ENCODE measurements at regions not wholly inside any gene's neighbourhood (a gene's known extent, or its start where the extent isn't known, plus 50 kb on each side); places are given as distances from the start of the nearest gene placed in this dataset.
"Not testable (repeated sequence)": the region's sequence is repeated elsewhere in the genome, so short reads cannot be mapped to it uniquely, and the experiment has no call there.

DNA sequence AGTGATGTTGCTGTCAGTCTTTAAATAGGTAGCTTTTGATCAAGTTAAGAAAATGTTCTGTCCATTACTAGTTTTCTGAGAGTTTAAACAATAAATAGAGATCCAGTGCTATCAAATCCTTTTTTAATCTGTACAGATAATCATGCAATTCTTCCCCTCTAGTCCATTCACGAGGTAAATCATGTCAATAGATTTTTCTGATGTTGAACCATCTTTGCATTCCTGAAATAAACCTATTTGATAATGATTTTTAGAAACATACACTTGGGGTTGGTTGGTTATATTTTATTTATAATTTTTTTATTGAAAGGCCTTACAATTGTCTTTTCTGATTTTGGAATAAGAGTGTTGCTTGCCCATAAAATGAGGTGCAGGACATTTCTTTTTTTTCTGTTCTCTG is 95.0 kb downstream of the FAM53A start:
- no peak for DNase-seq

DNA sequence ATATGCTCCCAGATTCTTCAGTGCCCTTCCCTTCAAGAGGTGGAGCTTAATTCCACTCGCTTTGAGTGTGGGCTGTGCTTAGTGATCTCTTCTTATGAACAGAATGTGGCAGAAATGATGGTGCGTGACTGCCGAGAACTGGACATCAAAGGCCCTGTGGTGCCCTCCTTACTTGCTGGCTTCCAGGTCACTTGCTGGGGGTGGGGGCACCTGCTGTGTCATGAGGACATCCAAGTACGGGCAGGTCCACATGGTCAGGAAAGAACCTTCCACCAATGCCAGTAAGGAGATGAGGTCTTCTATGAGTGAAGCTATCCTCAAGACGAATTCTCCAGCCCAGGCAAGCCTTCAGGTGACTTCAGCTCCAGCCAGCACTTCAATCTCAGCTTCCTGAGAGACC is 95.8 kb downstream of the FAM53A start:
- no peak for DNase-seq

DNA sequence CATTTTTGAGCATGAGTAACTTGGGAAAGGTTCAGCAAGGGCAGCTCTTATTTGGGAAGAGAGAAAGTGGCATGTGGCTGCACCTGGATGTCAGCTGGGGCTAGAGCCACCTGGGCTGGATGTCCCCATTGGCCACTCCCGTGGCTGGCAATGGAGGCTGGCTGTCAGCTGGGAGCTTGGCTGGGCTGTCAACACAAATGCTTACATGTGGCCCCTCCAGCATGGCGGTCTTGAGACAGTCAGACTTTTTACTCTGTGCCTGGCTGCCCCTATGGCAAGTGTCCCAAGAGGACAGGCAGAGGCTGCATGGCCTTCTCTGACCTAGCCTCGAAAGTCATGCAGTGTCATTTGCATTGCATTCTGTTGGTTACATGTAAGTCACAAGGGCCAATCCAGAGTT is 99.6 kb downstream of the FAM53A start:
- DNase-seq: no peak

DNA sequence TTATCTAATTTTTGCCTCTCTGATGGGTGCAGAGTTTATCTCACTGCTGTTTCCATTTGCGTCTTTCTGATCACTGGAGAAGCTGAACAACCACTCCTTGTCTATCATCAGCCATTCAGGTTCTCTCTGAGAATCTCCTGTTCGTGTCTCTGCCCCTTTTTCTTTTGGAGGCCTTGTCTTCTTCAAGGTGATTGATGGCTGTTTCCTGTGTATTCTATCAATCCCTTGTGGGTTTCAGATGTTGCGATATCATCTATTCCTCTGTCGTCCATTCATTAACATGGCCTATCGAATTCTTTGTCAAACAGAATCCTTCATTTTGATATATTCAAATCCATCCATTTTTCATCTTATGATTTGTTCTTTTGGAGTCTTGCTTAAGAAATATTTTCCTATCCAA is 100.3 kb downstream of the FAM53A start:
- no peak for DNase-seq

DNA sequence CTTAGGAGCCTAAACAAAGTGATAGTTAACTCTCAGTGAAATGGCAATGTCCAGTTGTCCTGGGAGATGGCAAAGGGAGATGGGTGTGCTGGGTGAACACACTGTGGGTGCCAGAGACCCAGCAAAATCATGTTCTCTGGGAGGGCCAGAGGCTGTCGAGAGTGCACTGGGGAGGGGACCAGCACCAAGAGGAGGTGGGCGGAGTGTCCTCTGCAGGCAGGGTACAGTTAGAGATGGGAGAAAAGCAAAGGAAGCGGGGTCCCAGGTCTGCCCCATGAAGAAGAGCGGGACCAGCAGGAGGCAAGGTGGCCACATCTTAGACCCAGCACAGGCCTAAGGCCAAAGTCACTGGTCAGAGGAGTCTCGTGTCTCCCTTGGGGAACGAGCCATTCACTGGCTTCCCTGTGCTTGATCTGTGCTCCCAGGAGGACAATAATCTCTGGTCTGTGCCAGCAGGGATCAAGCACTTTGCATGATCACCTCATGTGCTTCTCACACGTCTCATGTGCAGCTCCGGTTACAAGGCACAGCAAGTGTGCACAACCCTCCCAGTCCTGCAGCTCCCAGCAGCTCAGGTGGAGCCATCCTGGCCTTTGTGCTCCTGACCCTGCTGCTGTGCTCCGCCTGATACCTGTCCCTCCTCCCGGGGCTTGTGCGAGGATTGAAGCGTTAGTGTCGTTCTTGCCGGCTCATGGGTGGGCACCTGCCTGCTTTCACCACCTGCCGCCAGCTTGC is 100.9 kb downstream of the FAM53A start:
- DNase-seq: no peak

DNA sequence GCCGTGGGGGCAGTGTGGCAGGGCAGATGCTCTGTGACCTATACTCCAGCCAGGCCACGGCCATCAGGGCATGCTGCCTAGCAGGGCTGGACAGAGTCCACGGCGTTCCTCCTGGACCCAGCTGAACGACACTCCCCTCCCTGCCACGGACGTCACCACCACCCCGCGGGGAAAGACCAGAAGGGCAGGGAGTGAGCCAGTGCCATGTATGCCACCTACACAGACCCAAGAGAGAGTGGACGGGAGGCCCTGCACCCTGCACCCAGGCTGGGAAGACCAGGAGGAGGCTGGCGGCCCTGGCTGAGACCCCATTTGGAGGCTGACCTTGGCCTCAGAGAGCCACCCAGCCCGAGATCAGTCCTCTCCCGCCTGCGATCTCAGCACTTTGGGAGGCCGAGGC is 101.9 kb downstream of the FAM53A start:
- no peak for DNase-seq

DNA sequence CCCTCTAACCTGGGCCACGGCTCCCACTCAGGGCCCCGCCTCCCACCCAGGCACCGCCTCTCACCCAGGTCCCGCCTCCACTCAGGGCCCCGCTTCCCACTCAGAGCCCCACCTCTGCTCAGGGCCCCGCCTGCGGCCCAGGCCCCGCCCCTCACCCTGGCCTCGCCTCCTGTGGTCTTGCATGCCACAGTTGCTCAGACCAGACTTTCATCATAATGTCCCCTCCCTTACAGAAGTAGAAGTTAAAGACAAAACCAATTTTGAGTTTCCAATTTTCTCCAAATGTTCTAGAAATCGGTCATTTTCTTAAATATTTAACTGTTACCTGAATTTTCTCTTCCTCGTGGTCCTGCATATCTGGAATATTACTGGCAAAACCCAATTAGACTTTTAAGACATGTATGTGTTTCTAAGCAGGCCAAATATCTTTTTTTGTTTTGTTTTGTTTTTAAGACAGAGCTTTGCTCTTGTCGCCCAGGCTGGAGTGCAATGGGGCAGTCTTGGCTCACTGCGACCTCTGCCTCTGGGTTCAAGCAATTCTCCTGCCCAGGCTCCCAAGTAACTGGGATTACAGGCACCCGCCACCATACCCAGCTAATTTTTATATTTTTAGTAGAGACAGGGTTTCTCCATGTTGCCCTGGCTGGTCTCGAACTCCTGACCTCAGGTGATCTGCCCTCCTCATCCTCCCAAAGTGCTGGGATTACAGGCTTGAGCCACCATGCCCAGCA is 102.8 kb downstream of the FAM53A start:
- peak; percentile 11 for DNase-seq

DNA sequence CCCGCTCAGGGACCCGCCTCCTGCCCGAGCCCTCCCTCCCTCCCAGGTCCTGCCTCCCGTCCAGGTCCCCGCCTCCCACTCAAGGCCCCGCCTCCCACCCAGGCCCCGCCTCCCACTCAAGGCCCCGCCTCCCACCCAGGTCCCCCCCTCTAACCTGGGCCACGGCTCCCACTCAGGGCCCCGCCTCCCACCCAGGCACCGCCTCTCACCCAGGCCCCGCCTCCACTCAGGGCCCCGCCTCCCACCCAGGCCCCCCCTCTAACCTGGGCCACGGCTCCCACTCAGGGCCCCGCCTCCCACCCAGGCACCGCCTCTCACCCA is 103.5 kb downstream of the FAM53A start:
- DNase-seq: not testable (repeated sequence)

DNA sequence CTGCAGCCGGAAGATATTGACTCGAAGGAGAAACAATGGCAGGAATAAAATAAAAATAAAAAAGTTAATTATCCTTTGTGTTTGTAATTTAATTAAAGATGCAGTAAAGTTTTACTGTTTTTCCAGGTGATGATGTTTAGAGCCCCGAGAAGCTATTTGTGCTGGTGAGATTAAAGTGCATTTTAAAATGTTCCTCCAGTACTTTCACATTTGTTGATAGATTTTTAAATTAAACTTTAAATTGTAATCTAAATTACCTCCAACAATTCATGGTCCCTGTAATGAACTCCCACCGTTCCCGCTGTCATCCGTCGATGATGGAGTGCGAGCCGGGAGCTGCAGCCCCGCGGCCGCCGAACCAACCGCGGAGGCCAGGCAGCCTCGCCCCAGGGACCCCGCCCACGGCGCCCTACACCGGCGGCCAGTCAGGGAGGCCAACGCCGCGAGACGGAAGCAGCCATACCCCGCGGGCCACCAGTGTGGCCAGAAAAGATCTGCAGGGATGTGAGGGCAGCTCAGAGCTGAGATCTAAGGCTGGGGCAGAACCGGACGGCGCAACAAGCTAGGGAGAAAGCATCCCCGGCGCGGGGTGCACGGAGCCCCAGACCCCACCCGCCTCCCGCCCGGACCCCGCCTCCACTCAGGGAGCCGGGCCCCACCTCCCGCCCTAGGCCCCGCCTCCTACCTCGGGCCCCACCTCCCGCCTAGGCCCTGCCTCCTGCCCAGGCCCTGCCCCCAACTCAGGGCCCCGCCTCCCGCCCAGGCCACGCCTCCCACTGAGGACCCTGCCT is 104.0 kb downstream of the FAM53A start:
- DNase-seq: peak; percentile 59

DNA sequence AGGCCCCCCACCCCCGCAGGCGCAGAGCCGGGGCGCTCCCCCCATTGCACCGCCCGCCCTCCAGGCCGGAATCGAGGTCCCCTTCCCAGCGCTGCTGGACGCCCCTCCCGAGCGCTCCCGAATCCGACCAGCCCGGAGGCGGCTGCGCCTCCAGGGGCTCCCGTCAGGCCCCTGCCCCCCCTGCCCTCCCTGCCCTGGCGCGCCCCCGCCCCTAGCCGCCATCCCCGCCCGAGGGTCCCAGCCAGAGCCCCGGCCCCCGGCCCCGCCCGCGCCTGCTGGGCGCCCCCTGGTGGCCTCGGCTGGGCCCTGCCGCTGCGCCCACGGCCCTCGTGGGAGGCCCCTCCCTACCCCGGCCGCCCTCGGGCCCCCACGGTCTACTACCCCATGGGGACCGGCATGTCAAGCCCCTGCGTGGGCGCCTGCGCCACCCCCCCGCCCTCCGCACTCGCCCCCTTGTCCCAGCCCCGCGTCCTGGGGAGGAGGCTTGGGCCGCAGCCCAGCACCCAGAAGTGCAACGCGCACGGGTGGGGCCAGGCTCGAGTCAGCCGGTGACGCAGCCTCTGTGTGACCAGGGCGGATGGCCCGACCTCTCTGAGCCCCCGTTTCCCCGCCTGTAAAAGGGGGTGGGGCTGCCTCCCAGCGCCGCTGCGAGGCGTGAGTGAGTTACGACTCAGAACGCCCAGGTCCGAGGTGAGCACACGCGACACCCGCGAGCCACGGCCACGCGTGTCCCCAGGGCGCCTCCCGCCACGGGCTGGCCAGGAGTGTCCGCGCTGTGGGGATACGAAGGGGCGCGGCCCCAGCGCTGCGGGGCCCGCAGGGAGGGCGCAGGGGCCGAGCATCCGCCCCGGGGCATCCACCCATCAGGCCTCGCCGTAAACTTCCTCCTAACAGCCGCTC is 104.9 kb downstream of the FAM53A start:
- DNase-seq: peak; percentile 38

DNA sequence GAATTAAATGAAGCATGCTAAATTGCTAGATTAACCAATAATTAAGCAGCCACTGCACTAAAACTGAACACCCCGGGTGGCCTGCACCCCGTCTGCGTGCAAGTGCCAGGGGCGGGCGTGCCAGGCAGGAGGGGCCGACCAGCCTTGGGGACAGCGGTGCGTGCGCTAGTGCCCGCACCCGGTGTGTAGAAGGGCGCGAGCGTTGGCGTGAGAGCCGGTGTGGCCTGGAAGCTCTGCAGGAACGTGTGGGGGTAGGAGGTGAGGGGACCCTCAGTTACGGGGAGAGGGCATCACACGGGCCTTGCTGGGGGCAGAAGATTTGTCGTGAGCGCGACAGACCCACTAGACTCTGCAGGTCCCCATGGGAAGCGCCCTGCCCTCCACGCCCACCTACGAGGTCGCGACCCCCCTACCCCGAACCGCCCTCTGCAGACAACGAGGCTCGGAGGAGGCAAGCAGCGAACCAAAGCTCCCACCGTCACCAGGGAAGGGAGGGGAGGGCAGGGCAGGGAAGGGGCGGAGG is 105.8 kb downstream of the FAM53A start:
- no peak for DNase-seq

DNA sequence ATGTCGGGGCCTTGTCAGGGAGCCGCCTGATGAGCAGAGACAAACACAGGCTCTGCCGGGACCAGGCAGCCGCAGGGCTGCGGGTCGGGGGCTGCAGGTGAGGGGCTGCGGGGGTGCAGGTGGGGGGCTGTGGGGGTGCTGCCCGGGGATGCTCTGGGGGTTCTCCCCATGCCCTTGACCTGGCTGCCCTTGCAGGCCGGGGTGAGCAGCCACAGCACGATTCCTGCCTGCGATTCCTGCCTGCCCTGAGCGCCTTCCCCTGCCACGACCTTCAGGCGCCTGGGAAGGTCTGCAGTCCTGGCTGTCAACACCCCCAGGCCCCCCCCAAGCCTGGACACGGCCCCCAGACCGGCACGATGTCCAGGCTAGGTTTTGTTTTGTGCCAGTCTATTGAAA is 106.3 kb downstream of the FAM53A start:
- DNase-seq: no peak

DNA sequence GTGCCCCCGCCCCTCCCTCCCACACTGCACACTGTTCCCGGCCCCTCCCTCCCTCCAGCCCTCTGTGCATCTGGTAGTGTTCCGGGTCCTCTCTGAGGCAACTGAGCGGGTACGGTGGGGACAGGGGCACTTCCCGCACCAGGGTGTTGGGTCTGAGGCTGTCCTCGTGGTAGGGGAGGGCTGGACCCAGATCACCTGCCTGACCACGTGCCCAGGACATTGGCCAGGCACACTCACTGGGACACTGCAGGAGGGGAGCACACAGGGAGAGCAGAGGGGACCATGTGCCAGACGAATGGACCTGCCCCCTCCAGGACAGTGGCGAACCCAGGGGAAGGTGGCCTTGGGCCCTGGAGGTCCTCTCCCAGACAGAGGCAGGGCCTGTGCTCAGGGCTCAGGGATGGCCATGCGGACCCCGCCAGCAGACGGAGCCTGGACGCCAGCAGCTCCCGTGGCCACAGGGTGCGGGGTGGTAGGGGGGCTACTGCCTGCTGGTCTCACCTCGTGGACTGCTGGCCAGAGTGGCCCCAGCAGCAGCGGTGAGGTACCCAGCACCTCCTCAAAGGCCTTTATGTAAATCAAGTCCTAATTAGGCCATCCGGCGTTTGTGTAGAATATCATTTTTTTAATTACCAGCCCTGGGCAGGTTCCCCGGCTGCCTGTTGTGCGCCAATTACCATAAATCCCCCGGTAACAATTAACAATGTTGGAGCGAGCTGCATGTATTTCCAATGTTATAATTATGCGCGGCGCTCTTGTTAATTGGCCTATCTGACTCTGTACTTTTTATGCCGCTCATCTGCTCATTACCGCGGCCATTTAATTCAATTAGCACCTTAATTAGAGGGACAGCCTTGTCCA is 106.9 kb downstream of the FAM53A start:
- DNase-seq: no peak

DNA sequence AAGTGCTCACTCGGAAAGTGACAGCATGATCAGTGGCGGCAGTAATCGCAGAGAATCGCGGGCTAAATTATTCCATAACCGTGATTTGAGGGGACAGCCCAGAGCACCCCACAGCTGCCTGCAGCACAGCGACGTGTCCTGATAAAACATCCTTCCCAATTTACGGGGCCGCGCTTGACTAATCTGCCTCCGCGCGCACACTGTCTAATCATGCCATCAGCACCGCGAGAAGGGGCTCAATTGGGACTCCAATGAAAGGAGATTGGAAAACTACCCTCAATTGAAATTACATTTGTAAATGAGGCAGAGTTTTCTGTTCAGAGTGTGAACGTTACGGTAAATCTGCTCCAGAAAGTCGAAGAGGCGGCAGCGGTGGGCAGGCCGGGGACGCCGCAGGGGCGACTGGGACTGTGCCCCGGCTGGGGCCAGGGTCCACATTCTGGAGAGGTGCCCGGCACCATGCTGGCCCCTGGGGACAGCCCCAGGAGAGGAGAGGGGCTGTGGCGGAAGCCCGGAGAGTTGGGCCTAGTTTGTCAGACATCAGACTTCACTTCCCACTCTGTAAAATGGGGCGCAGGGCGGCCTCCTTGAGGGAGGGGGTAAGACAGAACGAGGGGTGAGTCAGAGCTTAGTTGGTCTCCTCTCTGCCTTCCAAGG is 107.7 kb downstream of the FAM53A start:
- DNase-seq: no peak

DNA sequence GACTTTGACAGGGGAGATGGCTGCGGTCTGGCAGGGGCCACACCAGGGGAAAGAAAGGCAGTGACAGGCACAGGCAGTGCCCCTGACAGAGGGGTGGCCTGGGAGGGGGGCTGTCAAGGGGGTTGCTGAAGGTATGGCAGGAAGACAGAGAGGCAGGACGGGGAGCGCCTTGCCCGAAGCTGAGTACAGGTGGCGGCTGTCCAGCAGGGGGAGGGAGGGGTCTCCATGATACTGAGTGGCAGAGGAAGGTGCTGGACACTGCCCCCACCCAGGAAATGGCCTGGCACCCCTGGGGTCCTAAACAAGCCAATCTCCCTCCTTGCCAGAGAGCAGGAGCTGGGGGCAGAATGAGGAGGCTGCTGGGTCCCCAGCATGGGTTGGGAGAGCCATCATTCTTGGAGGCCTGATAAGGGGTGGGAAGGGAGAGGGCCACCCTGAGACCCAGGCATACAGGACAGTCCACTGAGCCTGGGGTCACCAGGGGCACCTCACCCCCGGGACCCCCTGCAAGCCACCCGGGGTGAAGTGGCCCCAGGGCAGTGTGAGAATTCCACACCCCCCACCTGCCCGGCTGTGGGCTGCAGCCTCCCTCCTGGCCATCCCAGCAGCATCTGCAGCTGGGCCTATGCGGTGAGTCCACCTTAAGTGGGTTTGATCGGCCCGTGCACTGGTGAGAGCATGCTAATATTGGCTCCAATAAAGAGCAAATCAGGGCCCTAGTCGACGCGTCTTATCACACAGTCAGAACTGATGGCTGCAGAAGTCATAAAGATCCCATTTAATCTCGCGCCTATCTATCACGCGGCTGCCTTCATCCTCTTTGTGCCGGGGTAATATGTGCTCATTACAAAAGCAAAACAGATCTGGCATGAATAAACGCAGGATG is 108.5 kb downstream of the FAM53A start:
- DNase-seq: no peak

DNA sequence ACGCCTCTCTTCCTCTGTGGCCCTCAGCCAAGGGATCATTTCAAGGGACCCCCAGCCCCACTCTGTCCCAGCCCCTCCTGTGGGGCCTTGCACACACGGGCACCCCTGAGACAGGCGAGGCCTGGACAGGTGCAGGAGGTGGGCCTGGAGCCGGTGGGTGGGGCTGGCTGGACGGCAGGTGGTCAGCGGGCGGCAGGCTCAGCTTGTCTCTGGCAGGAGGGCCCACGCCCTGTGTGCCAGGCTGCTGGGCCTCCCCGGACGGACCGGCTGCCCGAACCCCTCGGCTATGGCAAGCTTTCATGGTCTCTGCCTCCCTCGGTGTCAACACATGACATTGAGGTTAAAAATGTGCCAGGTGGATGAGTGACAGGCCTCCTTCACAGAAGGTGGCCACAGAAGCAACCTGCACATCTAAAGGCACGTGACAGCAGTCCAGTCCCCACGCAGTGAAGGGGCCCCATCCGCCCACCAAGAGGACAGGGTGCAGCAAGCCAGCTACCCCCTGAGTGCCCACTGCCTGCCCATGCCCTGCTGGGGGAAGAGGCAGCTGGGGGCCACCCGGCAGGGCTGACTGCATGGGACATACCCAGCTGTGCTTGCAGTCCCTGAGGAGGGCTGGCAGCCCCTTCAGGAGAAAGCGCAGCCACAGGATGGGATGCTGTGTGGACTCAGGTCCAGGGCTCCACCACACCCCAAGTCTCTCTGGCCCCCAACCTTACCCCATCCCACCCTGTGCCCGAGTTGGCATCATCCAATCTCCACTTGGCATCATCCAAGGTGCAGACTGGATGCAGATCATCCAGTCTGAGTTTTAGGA is 109.3 kb downstream of the FAM53A start:
- DNase-seq: no peak

DNA sequence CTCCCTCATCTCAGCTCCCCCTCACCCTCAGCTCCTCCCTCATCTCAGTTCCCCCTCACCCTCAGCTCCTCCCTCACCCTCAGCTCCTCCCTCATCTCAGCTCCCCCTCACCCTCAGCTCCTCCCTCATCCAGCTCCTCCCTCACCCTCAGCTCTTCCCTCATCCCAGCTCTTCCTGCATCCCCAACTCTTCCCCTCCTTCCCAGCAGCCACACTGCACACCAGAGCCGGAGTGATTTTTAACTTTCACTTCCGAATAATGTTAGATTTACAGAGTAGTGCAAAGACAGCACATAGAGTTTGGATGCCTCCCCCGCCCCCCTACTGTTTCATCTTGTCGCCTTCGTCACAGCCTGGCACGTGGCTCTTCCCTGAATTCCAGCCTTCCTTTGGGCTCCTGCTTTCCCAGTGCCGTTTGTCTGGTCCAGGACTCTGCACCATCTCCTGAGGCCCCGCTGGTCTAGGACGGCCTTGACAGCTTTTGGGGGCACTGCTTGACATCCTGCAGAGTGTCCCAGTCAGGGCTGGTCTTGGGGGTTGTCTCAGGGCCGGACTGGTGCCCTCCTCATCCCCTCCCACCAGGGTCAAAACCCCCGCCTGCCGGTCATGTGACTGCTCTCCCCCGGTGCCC is 110.2 kb downstream of the FAM53A start:
- no peak for DNase-seq

DNA sequence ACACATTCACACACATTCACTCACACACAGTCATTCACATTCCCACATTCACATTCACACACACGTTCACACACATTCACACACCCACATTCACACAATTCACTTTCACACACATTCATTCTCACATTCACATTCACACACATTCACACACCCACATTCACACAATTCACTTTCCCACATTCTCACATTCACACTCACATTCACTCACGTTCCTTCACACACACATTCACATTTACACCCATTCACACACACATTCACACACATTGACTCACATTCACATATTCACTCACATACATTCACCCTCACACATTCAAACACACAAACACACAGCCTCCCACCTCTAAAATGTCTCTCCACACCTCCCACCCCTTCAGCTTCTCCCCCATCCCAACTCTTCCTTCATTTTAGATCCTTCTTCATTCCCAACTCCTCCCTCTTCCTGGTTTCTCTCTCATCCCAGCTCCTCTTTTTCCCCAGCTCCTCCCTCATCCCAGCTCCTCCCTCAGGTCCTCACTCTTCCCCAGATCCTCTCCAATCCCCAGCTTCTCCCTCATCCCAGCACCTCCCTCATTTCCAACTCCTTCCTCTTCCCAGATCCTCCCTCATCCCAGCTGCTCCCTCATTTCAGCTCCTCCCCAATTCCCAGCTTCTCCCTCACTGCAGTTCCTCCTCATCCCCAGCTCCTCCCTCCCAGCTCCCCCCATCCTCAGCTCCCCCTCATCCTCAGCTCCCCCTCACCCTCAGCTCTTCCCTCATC is 111.0 kb downstream of the FAM53A start:
- DNase-seq: no peak

Measured in amniotic stem cell (primary cell).